ENCODE measurements at regions not wholly inside any gene's neighbourhood (a gene's known extent, or its start where the extent isn't known, plus 50 kb on each side); places are given as distances from the start of the nearest gene placed in this dataset.
A peak's percentile ranks its signal among the peaks of the same experiment; 100 is the strongest.

GRCh38 chr9:103377667-103378066 lies 382.5 kb downstream of the CYLC2 start:
- H4K20me1 ChIP-seq (ENCODE audit: control insufficient read depth, extremely low read depth, insufficient read depth, low read length), result no peaks in the 10 kb centered on the region
- FAIRE-seq, result no peak
- H3K27ac ChIP-seq (ENCODE audit: control insufficient read depth, insufficient read depth, low read length), result no peak overlapping the region
- H3K9ac ChIP-seq (ENCODE audit: control insufficient read depth, extremely low read depth, insufficient read depth, low read length), result no peak overlapping the region
- no peak for DNase-seq (ENCODE audit: low read depth, low spot score)
- TF ChIP-seq CTCF (optimal IDR thresholded peaks at IDR 0.05 in 1 of 3, IDR thresholded peaks at IDR 0.05 in 1 of 3, conservative IDR thresholded peaks at IDR 0.05 in 1 of 3; ENCODE audit: extremely low read depth in 1 of 3, insufficient read depth in 2 of 3, low read length in 3 of 3) (no peak), EZH2 (IDR thresholded peaks at IDR 0.05; ENCODE audit: low read length) (no peak)
- dilution Hi-C loops (cut with MboI; ENCODE audit: extremely low pct_ligation_motif_present, low sequenced_read_pairs), result no loop called here
- H3K36me3 ChIP-seq (ENCODE audit: control insufficient read depth in 2 of 2, extremely low read depth in 1 of 2, insufficient read depth in 2 of 2, low read length in 2 of 2), result no peaks in the 10 kb centered on the region
- no peak overlapping the region for H3K4me3 ChIP-seq (ENCODE audit: control insufficient read depth in 2 of 3, extremely low read depth in 1 of 3, insufficient read depth in 2 of 3, low read depth in 1 of 3, low read length in 3 of 3)
- H2AFZ ChIP-seq (ENCODE audit: control insufficient read depth, low read length), result no peak overlapping the region
- H3K4me1 ChIP-seq (ENCODE audit: control insufficient read depth, extremely low read depth, insufficient read depth, low read length), result no peaks in the 10 kb centered on the region
- no peaks in the 10 kb centered on the region for H3K9me3 ChIP-seq (ENCODE audit: control insufficient read depth, low read depth, low read length)
- H3K4me2 ChIP-seq (ENCODE audit: control insufficient read depth, extremely low read depth, insufficient read depth, low read depth, low read length), result no peak overlapping the region
- no peaks in the 10 kb centered on the region for H3K27me3 ChIP-seq (ENCODE audit: control insufficient read depth, extremely low read depth, insufficient read depth, low read length)
- H3K79me2 ChIP-seq (ENCODE audit: control insufficient read depth, insufficient read depth, low read length), result no peaks in the 10 kb centered on the region
- no peaks in the 10 kb centered on the region for H3K9me1 ChIP-seq (ENCODE audit: control insufficient read depth, extremely low read depth, insufficient read depth, low read length)

DNA sequence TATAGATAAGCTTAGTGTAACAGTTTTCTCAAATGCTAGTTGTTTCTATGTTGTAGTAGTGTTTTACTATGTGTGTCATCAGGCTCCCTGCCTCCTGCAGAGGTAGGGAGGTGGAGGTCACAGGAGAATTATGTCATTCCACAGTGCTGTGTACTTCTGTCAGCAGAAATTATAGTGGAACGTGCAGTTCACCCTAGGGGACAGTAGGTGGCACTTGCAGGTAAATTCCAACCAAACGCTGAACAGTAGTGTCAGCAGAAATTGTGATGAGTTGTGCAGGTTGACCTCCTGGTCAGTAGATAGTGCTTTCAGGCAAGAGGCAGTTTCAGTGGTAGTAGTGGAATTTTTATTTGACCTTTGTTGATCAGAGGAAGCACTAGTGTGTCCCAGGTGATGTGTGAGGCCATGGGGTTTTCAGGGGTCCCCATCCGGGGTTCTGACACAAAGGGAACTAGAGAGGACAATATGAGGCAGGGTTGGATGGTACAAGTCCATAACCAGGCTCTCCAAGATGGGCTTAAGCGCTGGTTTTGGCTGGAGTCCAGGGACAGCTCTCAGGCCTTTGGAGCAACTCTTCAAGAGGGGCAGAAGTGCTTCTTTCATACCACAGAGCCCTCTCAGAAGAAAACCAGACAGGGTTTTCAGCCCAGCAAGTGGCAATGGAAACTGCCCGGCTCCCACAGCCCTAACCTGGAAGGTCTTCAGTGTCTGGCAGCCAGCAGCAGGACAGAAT lies 402.9 kb downstream of the CYLC2 start:
- H3K9me1 ChIP-seq (ENCODE audit: control insufficient read depth, extremely low read depth, insufficient read depth, low read length), result no peaks in the 10 kb centered on the region
- H3K4me3 ChIP-seq (ENCODE audit: control insufficient read depth in 2 of 3, extremely low read depth in 1 of 3, insufficient read depth in 2 of 3, low read depth in 1 of 3, low read length in 3 of 3), result no peak overlapping the region
- dilution Hi-C loops (cut with MboI; ENCODE audit: extremely low pct_ligation_motif_present, low sequenced_read_pairs), result no loop called here
- FAIRE-seq, result no peak
- H3K27me3 ChIP-seq (ENCODE audit: control insufficient read depth, extremely low read depth, insufficient read depth, low read length), result no peaks in the 10 kb centered on the region
- TF ChIP-seq EZH2 (IDR thresholded peaks at IDR 0.05; ENCODE audit: low read length) (no peak), CTCF (optimal IDR thresholded peaks at IDR 0.05 in 1 of 3, IDR thresholded peaks at IDR 0.05 in 1 of 3, conservative IDR thresholded peaks at IDR 0.05 in 1 of 3; ENCODE audit: extremely low read depth in 1 of 3, insufficient read depth in 2 of 3, low read length in 3 of 3) (peak; percentile 31 to 63 (median 48))
- no peak overlapping the region for H3K4me2 ChIP-seq (ENCODE audit: control insufficient read depth, extremely low read depth, insufficient read depth, low read depth, low read length)
- no peak overlapping the region for H3K27ac ChIP-seq (ENCODE audit: control insufficient read depth, insufficient read depth, low read length)
- H4K20me1 ChIP-seq (ENCODE audit: control insufficient read depth, extremely low read depth, insufficient read depth, low read length), result no peaks in the 10 kb centered on the region
- no peaks in the 10 kb centered on the region for H3K36me3 ChIP-seq (ENCODE audit: control insufficient read depth in 2 of 2, extremely low read depth in 1 of 2, insufficient read depth in 2 of 2, low read length in 2 of 2)
- no peak for DNase-seq (ENCODE audit: low read depth, low spot score)
- H2AFZ ChIP-seq (ENCODE audit: control insufficient read depth, low read length), result no peak overlapping the region
- no peaks in the 10 kb centered on the region for H3K79me2 ChIP-seq (ENCODE audit: control insufficient read depth, insufficient read depth, low read length)
- no peak overlapping the region for H3K9ac ChIP-seq (ENCODE audit: control insufficient read depth, extremely low read depth, insufficient read depth, low read length)
- H3K9me3 ChIP-seq (ENCODE audit: control insufficient read depth, low read depth, low read length), result no peaks in the 10 kb centered on the region
- no peaks in the 10 kb centered on the region for H3K4me1 ChIP-seq (ENCODE audit: control insufficient read depth, extremely low read depth, insufficient read depth, low read length)

Measured in keratinocyte (primary cell).